T-helper 17 cell (primary cell): ENCODE measurements at regions not wholly inside any gene's neighbourhood (a gene's known extent, or its start where the extent isn't known, plus 50 kb on each side); places are given as distances from the start of the nearest gene placed in this dataset.
A peak's percentile ranks its signal among the peaks of the same experiment; 100 is the strongest.

Source experiments
- ATAC-seq: fragments of 150-1000 bp; cut with Tn5 transposase; 2 replicates; pipeline ENCODE4 v1.10.0; 2021; ENCODE audit warnings: mild to moderate bottlenecking, moderate library complexity
- DNase-seq, 3 donors: peaks; one replicate each; pipeline versions ENCODE4 v3.0.0 to v3.0.0-alpha.2; 2020 to 2021
- H3K9me3 ChIP-seq: one replicate; pipeline ENCODE4 v1.7.0; 2013; ENCODE audit warnings: low read length, mild to moderate bottlenecking; ENCODE audit not compliant: control insufficient read depth, poor library complexity, severe bottlenecking
- H3K27ac Mint-ChIP-seq: one replicate; pipeline ENCODE4 v1.8.0; 2022; ENCODE audit warnings: mild to moderate bottlenecking, moderate library complexity, mixed read lengths
- H3K27me3 Mint-ChIP-seq: one replicate; pipeline ENCODE4 v1.8.0; 2022; ENCODE audit warnings: mixed read lengths
- H3K36me3 Mint-ChIP-seq: one replicate; pipeline ENCODE4 v1.8.0; 2022; ENCODE audit warnings: low read depth, mixed read lengths
- H3K4me1 Mint-ChIP-seq: one replicate; pipeline ENCODE4 v1.8.0; 2022; ENCODE audit warnings: mild to moderate bottlenecking, mixed read lengths
- H3K4me3 Mint-ChIP-seq: one replicate; pipeline ENCODE4 v1.8.0; 2022; ENCODE audit warnings: mild to moderate bottlenecking, moderate library complexity, mixed read lengths

DNA sequence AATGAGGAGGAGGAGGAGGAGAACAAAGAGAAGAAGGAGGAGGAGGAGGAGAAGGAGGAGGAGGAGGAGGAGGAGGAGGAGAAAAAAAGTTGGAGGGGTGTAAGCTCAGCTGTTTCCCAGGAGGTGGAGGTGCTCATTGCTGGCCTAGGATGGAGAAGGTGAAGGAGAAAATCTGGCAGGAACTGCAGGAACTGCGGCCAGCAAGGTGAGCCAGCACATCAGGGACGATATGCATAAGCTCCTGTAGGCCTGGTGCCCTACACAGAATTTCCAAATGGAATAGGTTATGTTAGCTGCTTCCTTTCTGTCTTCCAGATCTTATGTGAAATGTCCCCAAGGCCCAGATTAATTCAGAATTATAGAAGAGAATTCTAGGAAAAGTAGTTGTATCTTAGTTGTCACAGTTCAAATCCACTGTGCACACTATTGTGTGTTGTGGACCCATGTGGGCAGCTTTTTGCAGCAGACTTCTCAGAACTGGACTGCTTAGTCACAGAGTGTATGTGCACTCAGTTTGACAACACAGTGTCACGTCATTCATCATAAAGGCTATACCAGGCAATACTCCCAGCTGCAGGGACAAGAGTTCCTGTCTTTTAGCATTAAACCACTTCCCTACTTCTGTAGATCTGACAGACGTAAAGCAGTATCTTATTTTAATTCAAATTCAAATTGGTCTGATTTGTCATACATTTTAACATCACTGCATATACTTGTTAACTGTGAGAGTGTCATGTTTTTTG, 303.7 kb downstream of the HLX start:
- peaks cover 32% of the 10 kb centered on the region for H3K27me3 Mint-ChIP-seq
- ATAC-seq (peak; percentile 30), DNase-seq (no peak)

DNA sequence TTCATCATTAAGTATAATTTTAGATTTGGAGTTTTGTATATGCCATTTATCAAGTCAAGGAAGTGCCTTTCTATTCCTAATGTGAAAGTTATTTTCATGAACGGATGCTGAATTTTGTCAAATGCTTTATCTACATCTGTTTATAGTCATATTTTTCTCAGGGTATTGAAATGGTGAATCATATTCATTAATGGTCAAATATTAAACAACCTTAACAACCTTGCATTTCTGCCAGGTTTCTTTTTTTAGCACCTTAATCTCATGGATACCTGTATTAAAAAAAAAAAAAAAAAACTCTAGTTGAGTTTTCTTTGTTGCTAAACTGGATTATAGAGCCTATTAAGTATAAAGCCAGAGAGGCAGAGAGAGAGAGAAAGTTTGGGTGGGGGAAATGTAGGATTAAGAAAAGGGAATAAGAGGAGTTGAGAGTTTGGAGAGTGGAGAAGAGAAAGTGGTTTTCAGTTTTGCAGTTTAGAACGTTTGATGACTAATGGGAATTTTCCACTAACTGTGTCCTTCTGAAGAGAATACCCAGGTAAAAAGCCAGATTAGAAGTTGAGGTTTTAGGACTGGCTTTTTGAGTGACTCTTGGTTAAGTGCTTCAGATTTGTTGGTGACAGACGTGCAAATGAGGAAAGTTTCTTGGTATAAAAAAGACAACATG, 305.0 kb downstream of the HLX start:
- DNase-seq = no peak
- H3K4me1 Mint-ChIP-seq = no peaks in the 10 kb centered on the region
- no peaks in the 10 kb centered on the region for H3K36me3 Mint-ChIP-seq
- no peaks in the 10 kb centered on the region for H3K9me3 ChIP-seq
- no peak overlapping the region for H3K27ac Mint-ChIP-seq
- no peak for ATAC-seq
- H3K4me3 Mint-ChIP-seq = no peak overlapping the region
- H3K27me3 Mint-ChIP-seq = peaks cover 24% of the 10 kb centered on the region

More for the DNA sequence above, 303.7 kb downstream of the HLX start:
- no peaks in the 10 kb centered on the region for H3K9me3 ChIP-seq
- H3K4me1 Mint-ChIP-seq = no peaks in the 10 kb centered on the region
- no peaks in the 10 kb centered on the region for H3K36me3 Mint-ChIP-seq
- H3K27ac Mint-ChIP-seq = no peak overlapping the region
- no peak overlapping the region for H3K4me3 Mint-ChIP-seq

- no peak overlapping the region for H3K27ac Mint-ChIP-seq
- peaks cover 15% of the 10 kb centered on the region for H3K27me3 Mint-ChIP-seq
- no peak for ATAC-seq
- DNase-seq = no peak
- H3K36me3 Mint-ChIP-seq = no peaks in the 10 kb centered on the region
- no peak overlapping the region for H3K4me3 Mint-ChIP-seq
- H3K9me3 ChIP-seq = no peaks in the 10 kb centered on the region
- no peaks in the 10 kb centered on the region for H3K4me1 Mint-ChIP-seq
These were observed 307.9 kb downstream of the HLX start for GRCh38 chr1:221187174-221187573.

- Mint-ChIP-seq H3K27me3 (peaks cover 9% of the 10 kb centered on the region), H3K36me3 (no peaks in the 10 kb centered on the region), H3K27ac (no peak overlapping the region), H3K4me3 (no peak overlapping the region), H3K4me1 (no peaks in the 10 kb centered on the region)
- H3K9me3 ChIP-seq = no peaks in the 10 kb centered on the region
- DNase-seq (no peak), ATAC-seq (no peak)
These were observed 309.2 kb downstream of the HLX start for GRCh38 chr1:221188458-221188857.

DNA sequence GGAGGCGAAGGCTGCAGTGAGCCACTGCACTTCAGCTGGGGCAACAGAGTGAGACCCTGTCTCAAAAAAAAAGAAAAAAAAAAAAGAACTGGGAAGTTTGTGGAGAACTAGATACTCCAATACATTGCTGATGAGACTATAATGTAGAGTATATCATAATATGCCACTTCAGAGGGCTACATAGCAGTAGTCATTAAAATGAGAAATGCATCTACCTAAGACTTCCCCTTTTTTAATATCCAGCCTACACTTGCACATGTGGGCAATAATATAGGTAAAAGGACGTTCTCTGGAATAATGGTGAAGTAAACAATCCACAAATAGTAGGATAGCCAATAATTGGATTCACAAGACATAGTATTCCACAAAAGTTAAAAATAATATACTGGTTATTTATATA, 311.0 kb downstream of the HLX start:
- H3K9me3 ChIP-seq = no peaks in the 10 kb centered on the region
- ATAC-seq (no peak), DNase-seq (no peak)
- Mint-ChIP-seq H3K27me3 (no peaks in the 10 kb centered on the region), H3K36me3 (no peaks in the 10 kb centered on the region), H3K27ac (no peak overlapping the region), H3K4me1 (no peaks in the 10 kb centered on the region), H3K4me3 (no peak overlapping the region)

GRCh38 chr1:221192055-221192454, 312.8 kb downstream of the HLX start:
- ATAC-seq (no peak), DNase-seq (no peak)
- Mint-ChIP-seq H3K27me3 (no peaks in the 10 kb centered on the region), H3K27ac (no peak overlapping the region), H3K36me3 (no peaks in the 10 kb centered on the region), H3K4me3 (no peak overlapping the region), H3K4me1 (no peaks in the 10 kb centered on the region)
- H3K9me3 ChIP-seq = no peaks in the 10 kb centered on the region

DNA sequence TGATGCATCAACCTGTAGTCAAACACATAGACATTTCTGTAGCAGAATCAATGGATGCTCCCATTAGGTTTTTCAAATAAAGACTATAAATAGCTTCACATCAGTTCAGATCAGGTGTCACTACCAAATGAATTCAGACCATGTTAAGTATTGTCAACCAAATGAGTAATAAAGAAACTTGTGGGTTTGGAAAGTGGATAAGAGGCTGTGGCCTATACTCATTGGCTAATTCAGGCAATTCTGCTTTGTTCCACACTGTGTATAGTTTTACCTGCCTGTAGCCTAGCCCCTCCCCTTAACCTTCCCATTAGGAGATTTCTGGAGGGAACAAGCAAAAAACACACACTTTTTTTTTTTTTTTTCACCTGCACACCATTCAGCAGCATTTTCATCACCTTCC, 321.2 kb downstream of the HLX start:
- no peak overlapping the region for H3K27ac Mint-ChIP-seq
- ATAC-seq = no peak
- no peak for DNase-seq
- no peaks in the 10 kb centered on the region for H3K4me1 Mint-ChIP-seq
- H3K27me3 Mint-ChIP-seq = no peaks in the 10 kb centered on the region
- no peak overlapping the region for H3K4me3 Mint-ChIP-seq
- no peaks in the 10 kb centered on the region for H3K9me3 ChIP-seq
- H3K36me3 Mint-ChIP-seq = no peaks in the 10 kb centered on the region

DNA sequence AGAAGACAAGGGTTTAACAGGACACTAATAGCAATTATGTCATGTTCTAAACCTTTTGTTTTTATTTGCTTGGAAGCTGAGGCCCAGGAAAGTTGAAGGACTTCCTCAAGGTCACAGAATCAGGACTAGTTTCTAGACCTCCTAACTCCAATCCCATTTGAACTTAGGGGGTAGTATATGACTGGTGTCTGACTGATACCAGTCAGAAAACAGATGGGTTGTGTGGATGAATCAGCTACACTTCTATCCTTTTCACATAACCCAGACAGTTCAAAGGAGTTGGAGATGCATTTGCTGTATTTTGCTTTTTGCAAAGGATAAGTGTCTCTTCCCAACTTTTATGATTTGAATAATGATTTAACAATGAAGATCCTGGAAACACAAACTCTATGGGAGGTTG, 322.5 kb downstream of the HLX start:
- DNase-seq = no peak
- peaks cover 8% of the 10 kb centered on the region for H3K27me3 Mint-ChIP-seq
- H3K4me3 Mint-ChIP-seq = no peak overlapping the region
- H3K27ac Mint-ChIP-seq = no peak overlapping the region
- no peaks in the 10 kb centered on the region for H3K4me1 Mint-ChIP-seq
- ATAC-seq = no peak
- H3K9me3 ChIP-seq = no peaks in the 10 kb centered on the region
- no peaks in the 10 kb centered on the region for H3K36me3 Mint-ChIP-seq

- Mint-ChIP-seq H3K4me1 (no peaks in the 10 kb centered on the region), H3K4me3 (no peak overlapping the region), H3K27ac (no peak overlapping the region), H3K36me3 (no peaks in the 10 kb centered on the region), H3K27me3 (peaks cover 9% of the 10 kb centered on the region)
- ATAC-seq = no peak
- peak; percentile 20 to 51 (median 30) for DNase-seq
- no peaks in the 10 kb centered on the region for H3K9me3 ChIP-seq
These were observed 324.2 kb downstream of the HLX start for GRCh38 chr1:221203224-221204054.

DNA sequence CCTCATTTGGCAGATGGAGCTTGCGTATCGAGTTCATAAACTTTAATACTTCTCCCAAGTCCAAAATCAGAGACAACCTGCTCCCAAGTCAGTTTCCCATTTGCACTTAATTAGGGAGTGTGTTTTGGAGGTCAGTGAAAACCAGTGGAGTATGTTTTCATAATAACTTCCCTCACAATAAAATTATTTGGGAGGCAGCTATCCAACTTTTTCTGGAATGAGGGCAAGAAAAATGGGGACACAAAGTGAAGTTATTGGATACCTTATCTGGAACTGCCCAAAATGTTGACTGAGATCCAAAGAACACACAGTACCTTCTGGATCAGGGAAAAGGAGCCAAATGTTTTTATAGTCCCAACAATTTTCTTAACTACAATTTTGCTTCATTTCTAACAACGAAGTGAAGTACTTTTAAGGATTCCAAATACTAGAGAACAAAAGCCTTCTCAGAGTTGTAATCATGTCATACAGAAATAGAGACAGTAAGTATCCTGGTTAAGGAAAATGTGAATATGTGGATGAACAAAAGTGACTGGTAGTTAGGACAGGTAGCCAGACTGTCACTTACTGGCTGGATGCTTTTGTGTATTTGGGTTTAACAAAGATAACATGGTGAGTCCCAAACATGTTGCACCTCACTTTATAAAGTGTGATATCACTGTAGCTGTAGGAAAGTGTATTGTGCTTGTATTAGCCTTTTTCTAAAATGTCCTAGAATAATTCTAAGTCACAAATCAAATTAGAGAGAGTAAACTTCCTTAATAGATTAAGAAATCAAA, 325.0 kb downstream of the HLX start:
- Mint-ChIP-seq H3K4me3 (no peak overlapping the region), H3K27me3 (peaks cover 9% of the 10 kb centered on the region), H3K36me3 (no peaks in the 10 kb centered on the region), H3K27ac (no peak overlapping the region), H3K4me1 (no peaks in the 10 kb centered on the region)
- no peak for ATAC-seq
- H3K9me3 ChIP-seq = no peaks in the 10 kb centered on the region
- no peak for DNase-seq

GRCh38 chr1:221206076-221206475, 326.8 kb downstream of the HLX start:
- H3K9me3 ChIP-seq = no peaks in the 10 kb centered on the region
- Mint-ChIP-seq H3K4me1 (no peaks in the 10 kb centered on the region), H3K27ac (no peak overlapping the region), H3K27me3 (peaks cover 9% of the 10 kb centered on the region), H3K4me3 (no peak overlapping the region), H3K36me3 (no peaks in the 10 kb centered on the region)
- DNase-seq (no peak), ATAC-seq (no peak)

GRCh38 chr1:221212926-221213325, 333.7 kb downstream of the HLX start:
- Mint-ChIP-seq H3K27me3 (peaks cover 5% of the 10 kb centered on the region), H3K4me1 (no peaks in the 10 kb centered on the region), H3K4me3 (no peak overlapping the region), H3K27ac (no peak overlapping the region), H3K36me3 (peaks cover 3% of the 10 kb centered on the region)
- ATAC-seq (no peak), DNase-seq (no peak)
- H3K9me3 ChIP-seq = no peaks in the 10 kb centered on the region

- no peaks in the 10 kb centered on the region for H3K36me3 Mint-ChIP-seq
- ATAC-seq = no peak
- no peak overlapping the region for H3K27ac Mint-ChIP-seq
- H3K9me3 ChIP-seq = no peaks in the 10 kb centered on the region
- no peak for DNase-seq
- H3K4me1 Mint-ChIP-seq = no peaks in the 10 kb centered on the region
- peaks cover 5% of the 10 kb centered on the region for H3K27me3 Mint-ChIP-seq
- H3K4me3 Mint-ChIP-seq = no peak overlapping the region
These were observed 337.8 kb downstream of the HLX start for GRCh38 chr1:221217029-221217428.
